ENCODE measurements at regions not wholly inside any gene's neighbourhood (a gene's known extent, or its start where the extent isn't known, plus 50 kb on each side); places are given as distances from the start of the nearest gene placed in this dataset.

DNA sequence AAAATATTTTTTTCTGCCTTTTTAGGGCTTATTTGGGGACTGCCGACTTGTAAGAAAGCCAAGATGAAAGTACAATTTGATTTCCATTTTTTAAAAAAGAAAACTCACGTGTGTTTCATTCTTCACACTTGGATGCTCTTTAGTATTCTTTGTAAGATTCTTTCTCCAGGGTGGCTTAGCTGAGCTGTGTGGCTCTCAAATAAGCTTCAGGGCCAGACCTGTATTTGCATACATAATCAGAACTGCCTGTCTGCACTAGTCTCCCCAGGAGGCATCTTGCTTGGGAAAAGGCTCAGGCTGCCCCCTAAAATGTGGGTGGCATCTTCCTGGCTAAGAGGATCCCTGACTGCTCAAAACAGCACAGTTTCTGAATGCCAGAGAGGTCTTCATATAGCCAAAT is 498.4 kb downstream of the MID1IP1 start:
- Mint-ChIP-seq H3K36me3 (ENCODE audit: low read depth) (peaks cover 4% of the 10 kb centered on the region), H3K27me3 (ENCODE audit: low read depth) (no peaks in the 10 kb centered on the region), H3K9me3 (peaks cover 45% of the 10 kb centered on the region), H3K4me1 (no peaks in the 10 kb centered on the region), H3K27ac (peak overlapping the region in 1 of 3 experiments; percentile 28), H3K4me3 (no peak overlapping the region)
- TF ChIP-seq, protein P1, sequence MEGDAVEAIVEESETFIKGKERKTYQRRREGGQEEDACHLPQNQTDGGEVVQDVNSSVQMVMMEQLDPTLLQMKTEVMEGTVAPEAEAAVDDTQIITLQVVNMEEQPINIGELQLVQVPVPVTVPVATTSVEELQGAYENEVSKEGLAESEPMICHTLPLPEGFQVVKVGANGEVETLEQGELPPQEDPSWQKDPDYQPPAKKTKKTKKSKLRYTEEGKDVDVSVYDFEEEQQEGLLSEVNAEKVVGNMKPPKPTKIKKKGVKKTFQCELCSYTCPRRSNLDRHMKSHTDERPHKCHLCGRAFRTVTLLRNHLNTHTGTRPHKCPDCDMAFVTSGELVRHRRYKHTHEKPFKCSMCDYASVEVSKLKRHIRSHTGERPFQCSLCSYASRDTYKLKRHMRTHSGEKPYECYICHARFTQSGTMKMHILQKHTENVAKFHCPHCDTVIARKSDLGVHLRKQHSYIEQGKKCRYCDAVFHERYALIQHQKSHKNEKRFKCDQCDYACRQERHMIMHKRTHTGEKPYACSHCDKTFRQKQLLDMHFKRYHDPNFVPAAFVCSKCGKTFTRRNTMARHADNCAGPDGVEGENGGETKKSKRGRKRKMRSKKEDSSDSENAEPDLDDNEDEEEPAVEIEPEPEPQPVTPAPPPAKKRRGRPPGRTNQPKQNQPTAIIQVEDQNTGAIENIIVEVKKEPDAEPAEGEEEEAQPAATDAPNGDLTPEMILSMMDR (IDR thresholded peaks at IDR 0.05; ENCODE audit: unreplicated experiment in 3 of 3), result no peak

DNA sequence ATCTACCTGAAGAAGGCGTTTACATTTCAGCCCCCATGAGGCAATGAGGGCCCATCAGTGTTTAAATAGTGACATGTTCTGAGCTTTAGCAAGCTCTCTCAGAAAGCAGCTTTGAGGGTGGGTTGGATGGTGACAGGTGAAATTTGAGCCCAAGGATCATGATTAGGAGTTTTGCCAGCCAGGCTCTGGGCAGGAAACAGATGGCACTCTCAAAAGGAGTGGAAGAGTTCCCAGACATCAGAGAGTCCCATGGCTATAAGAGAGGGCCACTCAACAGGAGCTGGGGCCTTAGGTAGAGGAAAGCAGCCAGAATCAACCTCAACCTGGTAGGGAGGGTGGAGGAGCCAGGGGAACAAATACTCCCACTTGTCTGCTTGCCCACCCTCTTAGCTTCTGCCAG is 499.8 kb downstream of the MID1IP1 start:
- Mint-ChIP-seq H3K36me3 (ENCODE audit: low read depth) (peaks cover 4% of the 10 kb centered on the region), H3K4me1 (no peaks in the 10 kb centered on the region), H3K27me3 (ENCODE audit: low read depth) (no peaks in the 10 kb centered on the region), H3K4me3 (no peak overlapping the region), H3K9me3 (peaks cover 39% of the 10 kb centered on the region), H3K27ac (no peak overlapping the region)
- TF ChIP-seq, protein P1 (IDR thresholded peaks at IDR 0.05; ENCODE audit: unreplicated experiment in 3 of 3), result no peak

DNA sequence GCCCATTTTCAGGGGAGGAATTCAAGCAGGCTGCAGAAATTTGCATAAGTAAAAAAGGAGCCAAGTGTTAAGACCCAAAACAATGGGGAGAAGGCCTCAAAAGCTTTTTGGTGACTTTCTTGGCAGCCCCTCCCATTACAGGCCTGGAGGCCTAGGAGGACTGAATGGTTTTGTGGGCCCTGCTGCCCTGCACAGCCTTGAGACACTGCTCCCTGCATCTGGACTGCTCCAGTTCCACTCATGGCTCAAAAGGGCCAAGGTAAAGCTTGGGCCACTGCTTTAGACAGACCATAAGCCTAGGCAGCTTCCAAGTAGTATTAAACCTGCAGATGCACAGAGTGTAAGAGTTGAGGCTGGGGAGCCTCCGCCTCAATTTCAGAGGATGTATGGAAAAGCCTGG is 501.6 kb downstream of the MID1IP1 start:
- TF ChIP-seq, protein P1 (IDR thresholded peaks at IDR 0.05; ENCODE audit: unreplicated experiment in 3 of 3), result no peak
- no peaks in the 10 kb centered on the region for H3K27me3 Mint-ChIP-seq (ENCODE audit: low read depth)

DNA sequence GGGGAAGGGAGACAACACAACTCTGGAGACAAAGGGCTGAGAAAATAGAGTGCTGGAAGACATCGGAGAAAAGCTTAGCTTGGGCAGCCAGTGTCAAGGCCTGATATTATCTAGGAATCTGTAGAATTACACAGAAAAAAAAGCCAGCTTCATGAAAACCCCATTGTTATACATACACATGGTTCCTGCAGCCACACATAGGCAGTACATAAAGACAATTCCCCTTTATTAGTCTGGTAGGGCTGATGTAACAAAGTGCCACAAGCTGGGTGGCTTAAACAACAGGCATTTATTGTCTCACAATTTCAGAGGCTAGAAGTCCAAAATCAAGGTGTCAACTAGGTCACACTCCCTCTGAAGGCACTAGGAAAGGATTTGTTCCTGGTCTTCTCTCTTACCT is 503.5 kb downstream of the MID1IP1 start:
- TF ChIP-seq, protein P1 (IDR thresholded peaks at IDR 0.05; ENCODE audit: unreplicated experiment in 3 of 3), result no peak
- Mint-ChIP-seq H3K9me3 (peaks cover 35% of the 10 kb centered on the region), H3K36me3 (ENCODE audit: low read depth) (peaks cover 4% of the 10 kb centered on the region), H3K4me3 (no peak overlapping the region), H3K27me3 (ENCODE audit: low read depth) (no peaks in the 10 kb centered on the region), H3K27ac (no peak overlapping the region), H3K4me1 (peaks cover 17% of the 10 kb centered on the region)

More for the DNA sequence above, 501.6 kb downstream of the MID1IP1 start:
- peaks cover 4% of the 10 kb centered on the region for H3K36me3 Mint-ChIP-seq (ENCODE audit: low read depth)
- peaks cover 2% of the 10 kb centered on the region for H3K4me1 Mint-ChIP-seq
- H3K27ac Mint-ChIP-seq, result no peak overlapping the region
- no peak overlapping the region for H3K4me3 Mint-ChIP-seq
- peaks cover 41% of the 10 kb centered on the region for H3K9me3 Mint-ChIP-seq

DNA sequence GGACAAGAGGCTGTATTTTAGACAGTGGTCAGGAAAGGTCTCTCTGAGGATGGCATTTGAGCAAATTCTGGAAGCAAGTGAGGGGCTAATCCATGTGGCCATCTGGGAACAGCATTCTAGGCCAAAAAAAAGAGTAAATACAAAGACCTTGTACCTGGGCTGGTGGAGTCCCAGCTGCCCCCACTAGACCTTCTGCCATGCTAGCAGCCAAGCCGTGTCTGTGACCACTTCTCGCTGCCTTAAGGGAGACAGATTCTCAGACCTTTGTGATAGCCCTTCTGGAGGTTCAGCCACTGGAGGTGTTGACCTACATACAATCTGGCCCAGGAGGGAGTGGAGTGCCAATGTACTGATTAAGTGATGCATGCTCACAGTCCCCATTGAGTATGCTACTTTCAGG is 506.2 kb downstream of the MID1IP1 start:
- no peaks in the 10 kb centered on the region for H3K36me3 Mint-ChIP-seq (ENCODE audit: low read depth)
- no peaks in the 10 kb centered on the region for H3K27me3 Mint-ChIP-seq (ENCODE audit: low read depth)
- H3K4me3 Mint-ChIP-seq, result no peak overlapping the region
- H3K4me1 Mint-ChIP-seq, result peaks cover 35% of the 10 kb centered on the region
- TF ChIP-seq, protein P1 (IDR thresholded peaks at IDR 0.05; ENCODE audit: unreplicated experiment in 3 of 3), result no peak
- H3K27ac Mint-ChIP-seq, result peak overlapping the region; percentile 53 to 66 (median 66)
- H3K9me3 Mint-ChIP-seq, result peaks cover 17% of the 10 kb centered on the region

DNA sequence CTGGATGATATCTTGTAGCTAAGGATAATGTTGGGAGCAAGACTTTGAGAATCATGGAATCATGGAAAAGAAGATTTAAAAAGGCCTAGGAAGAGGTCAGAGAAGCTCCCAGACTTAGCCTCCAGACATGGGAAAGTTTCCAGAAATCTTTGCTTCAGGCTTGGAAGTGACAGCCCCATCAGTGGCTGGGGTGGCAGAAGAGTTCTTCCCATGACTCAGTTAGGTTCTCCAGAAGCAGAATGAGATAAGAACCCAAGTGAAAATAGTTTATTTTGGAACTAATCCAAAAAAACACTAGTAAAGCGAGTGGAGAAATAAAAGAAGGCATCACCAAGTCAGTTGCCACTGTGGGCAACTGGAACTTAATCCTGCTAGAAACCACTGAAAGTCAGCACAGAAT is 506.9 kb downstream of the MID1IP1 start:
- Mint-ChIP-seq H3K4me1 (peaks cover 39% of the 10 kb centered on the region), H3K9me3 (peaks cover 15% of the 10 kb centered on the region), H3K4me3 (no peak overlapping the region), H3K27me3 (ENCODE audit: low read depth) (no peaks in the 10 kb centered on the region), H3K36me3 (ENCODE audit: low read depth) (no peaks in the 10 kb centered on the region), H3K27ac (peak overlapping the region; percentile 53 to 66 (median 66))
- TF ChIP-seq, protein P1 (IDR thresholded peaks at IDR 0.05; ENCODE audit: unreplicated experiment in 3 of 3), result no peak

Data from nephron (organoid).